Glutamatergic neuron (in vitro differentiated cells): ENCODE measurements at regions not wholly inside any gene's neighbourhood (a gene's known extent, or its start where the extent isn't known, plus 50 kb on each side); places are given as distances from the start of the nearest gene placed in this dataset.

Experiments used
- DNase-seq: peaks from one replicate; pipeline ENCODE4 v3.0.0; 2022
- H3K27ac Mint-ChIP-seq: one replicate; pipeline ENCODE4 v1.8.0; 2020; ENCODE audit warnings: mild to moderate bottlenecking, mixed read lengths, inconsistent platforms; ENCODE audit not compliant: unreplicated experiment
- H3K27me3 Mint-ChIP-seq: one replicate; pipeline ENCODE4 v1.8.0; 2020; ENCODE audit warnings: mild to moderate bottlenecking, moderate library complexity, mixed read lengths, inconsistent platforms; ENCODE audit not compliant: unreplicated experiment
- H3K36me3 Mint-ChIP-seq: one replicate; pipeline ENCODE4 v1.8.0; 2020; ENCODE audit warnings: mild to moderate bottlenecking, mixed read lengths, inconsistent platforms; ENCODE audit not compliant: unreplicated experiment
- H3K4me1 Mint-ChIP-seq: one replicate; pipeline ENCODE4 v1.8.0; 2020; ENCODE audit warnings: mild to moderate bottlenecking, low read depth, mixed read lengths, inconsistent platforms; ENCODE audit not compliant: unreplicated experiment
- H3K4me3 Mint-ChIP-seq: one replicate; pipeline ENCODE4 v1.8.0; 2020; ENCODE audit warnings: mild to moderate bottlenecking, mixed read lengths, inconsistent platforms; ENCODE audit not compliant: unreplicated experiment
- H3K9me3 Mint-ChIP-seq: one replicate; pipeline ENCODE4 v1.8.0; 2020; ENCODE audit warnings: mild to moderate bottlenecking, moderate library complexity, mixed read lengths, inconsistent platforms; ENCODE audit not compliant: unreplicated experiment
- TF ChIP-seq, protein P1 (sequence below): fragments of 200-600 bp; sonication (generic); IDR thresholded peaks from one replicate; pipeline ENCODE4 v1.5.0; 2021; ENCODE audit not compliant: partially characterized antibody, unreplicated experiment

GRCh38 chr15:36371509-36371908 is 207.9 kb upstream of the CDIN1 start:
- no peak for DNase-seq
- Mint-ChIP-seq H3K36me3 (no peaks in the 10 kb centered on the region), H3K9me3 (no peaks in the 10 kb centered on the region), H3K27me3 (no peaks in the 10 kb centered on the region), H3K4me1 (no peaks in the 10 kb centered on the region), H3K4me3 (no peak overlapping the region), H3K27ac (no peak overlapping the region)
- TF ChIP-seq, protein P1, sequence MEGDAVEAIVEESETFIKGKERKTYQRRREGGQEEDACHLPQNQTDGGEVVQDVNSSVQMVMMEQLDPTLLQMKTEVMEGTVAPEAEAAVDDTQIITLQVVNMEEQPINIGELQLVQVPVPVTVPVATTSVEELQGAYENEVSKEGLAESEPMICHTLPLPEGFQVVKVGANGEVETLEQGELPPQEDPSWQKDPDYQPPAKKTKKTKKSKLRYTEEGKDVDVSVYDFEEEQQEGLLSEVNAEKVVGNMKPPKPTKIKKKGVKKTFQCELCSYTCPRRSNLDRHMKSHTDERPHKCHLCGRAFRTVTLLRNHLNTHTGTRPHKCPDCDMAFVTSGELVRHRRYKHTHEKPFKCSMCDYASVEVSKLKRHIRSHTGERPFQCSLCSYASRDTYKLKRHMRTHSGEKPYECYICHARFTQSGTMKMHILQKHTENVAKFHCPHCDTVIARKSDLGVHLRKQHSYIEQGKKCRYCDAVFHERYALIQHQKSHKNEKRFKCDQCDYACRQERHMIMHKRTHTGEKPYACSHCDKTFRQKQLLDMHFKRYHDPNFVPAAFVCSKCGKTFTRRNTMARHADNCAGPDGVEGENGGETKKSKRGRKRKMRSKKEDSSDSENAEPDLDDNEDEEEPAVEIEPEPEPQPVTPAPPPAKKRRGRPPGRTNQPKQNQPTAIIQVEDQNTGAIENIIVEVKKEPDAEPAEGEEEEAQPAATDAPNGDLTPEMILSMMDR = no peak

- no peak for DNase-seq
- H3K9me3 Mint-ChIP-seq = no peaks in the 10 kb centered on the region
- H3K27me3 Mint-ChIP-seq = no peaks in the 10 kb centered on the region
- H3K27ac Mint-ChIP-seq = no peak overlapping the region
- TF ChIP-seq, protein P1 = no peak
- H3K36me3 Mint-ChIP-seq = no peaks in the 10 kb centered on the region
- no peak overlapping the region for H3K4me3 Mint-ChIP-seq
- no peaks in the 10 kb centered on the region for H3K4me1 Mint-ChIP-seq
Observed at GRCh38 chr15:36372968-36373367, 206.5 kb upstream of the CDIN1 start.

- no peak overlapping the region for H3K4me3 Mint-ChIP-seq
- no peaks in the 10 kb centered on the region for H3K36me3 Mint-ChIP-seq
- no peaks in the 10 kb centered on the region for H3K9me3 Mint-ChIP-seq
- H3K27me3 Mint-ChIP-seq = no peaks in the 10 kb centered on the region
- no peak overlapping the region for H3K27ac Mint-ChIP-seq
- no peak for DNase-seq
- TF ChIP-seq, protein P1 = no peak
- H3K4me1 Mint-ChIP-seq = no peaks in the 10 kb centered on the region
Observed at GRCh38 chr15:36373550-36373949, 205.9 kb upstream of the CDIN1 start.

- Mint-ChIP-seq H3K9me3 (no peaks in the 10 kb centered on the region), H3K27ac (no peak overlapping the region), H3K27me3 (no peaks in the 10 kb centered on the region), H3K4me3 (no peak overlapping the region), H3K36me3 (no peaks in the 10 kb centered on the region), H3K4me1 (no peaks in the 10 kb centered on the region)
- DNase-seq = no peak
- TF ChIP-seq, protein P1 = no peak
Observed at GRCh38 chr15:36389107-36389506, 190.3 kb upstream of the CDIN1 start.

- Mint-ChIP-seq H3K9me3 (no peaks in the 10 kb centered on the region), H3K4me3 (no peak overlapping the region), H3K27me3 (no peaks in the 10 kb centered on the region), H3K36me3 (no peaks in the 10 kb centered on the region), H3K27ac (no peak overlapping the region), H3K4me1 (no peaks in the 10 kb centered on the region)
- DNase-seq = no peak
- TF ChIP-seq, protein P1 = no peak
Observed at GRCh38 chr15:36390491-36390890, 188.9 kb upstream of the CDIN1 start.
